Inflammatory macrophage treated with lipopolysaccharide for 1 hour (primary cell): ENCODE measurements at regions not wholly inside any gene's neighbourhood (a gene's known extent, or its start where the extent isn't known, plus 50 kb on each side); places are given as distances from the start of the nearest gene placed in this dataset.
"Not testable (repeated sequence)": the region's sequence is repeated elsewhere in the genome, so short reads cannot be mapped to it uniquely, and the experiment has no call there.

Source experiments
- DNase-seq, 2 donors: peaks; one replicate each; pipeline ENCODE4 v3.0.0-alpha.2; 2020 to 2022

GRCh38 chr3:152583963-152584362 is 251.0 kb upstream of the P2RY1 start:
- no peak for DNase-seq

- DNase-seq = no peak
These were observed 248.0 kb upstream of the P2RY1 start for GRCh38 chr3:152586974-152587373.

GRCh38 chr3:152587861-152588260 is 247.1 kb upstream of the P2RY1 start:
- no peak for DNase-seq

- DNase-seq = peak in 1 of 2 donors; percentile 14
These were observed 245.3 kb upstream of the P2RY1 start for GRCh38 chr3:152589644-152590043.

GRCh38 chr3:152591515-152591914 is 243.4 kb upstream of the P2RY1 start:
- no peak for DNase-seq

GRCh38 chr3:152593242-152593641 is 241.7 kb upstream of the P2RY1 start:
- no peak for DNase-seq

GRCh38 chr3:152595975-152596821 is 238.7 kb upstream of the P2RY1 start:
- peak; percentile 27 for DNase-seq

GRCh38 chr3:152596832-152597231 is 238.1 kb upstream of the P2RY1 start:
- DNase-seq = not testable (repeated sequence)

GRCh38 chr3:152606146-152606545 is 228.8 kb upstream of the P2RY1 start:
- DNase-seq = no peak

- no peak for DNase-seq
These were observed 227.8 kb upstream of the P2RY1 start for GRCh38 chr3:152607179-152607578.

- DNase-seq = no peak
These were observed 226.0 kb upstream of the P2RY1 start for GRCh38 chr3:152608696-152609594.

- DNase-seq = no peak
These were observed 225.0 kb upstream of the P2RY1 start for GRCh38 chr3:152609891-152610290.

GRCh38 chr3:152610622-152611021 is 224.3 kb upstream of the P2RY1 start:
- DNase-seq = no peak

- DNase-seq = no peak
These were observed 223.0 kb upstream of the P2RY1 start for GRCh38 chr3:152611905-152612304.

- no peak for DNase-seq
These were observed 221.1 kb upstream of the P2RY1 start for GRCh38 chr3:152613851-152614250.

- DNase-seq = peak in 1 of 2 donors; percentile 37
These were observed 219.2 kb upstream of the P2RY1 start for GRCh38 chr3:152615681-152616080.

GRCh38 chr3:152617609-152618008 is 217.3 kb upstream of the P2RY1 start:
- no peak for DNase-seq

- DNase-seq = no peak
These were observed 216.4 kb upstream of the P2RY1 start for GRCh38 chr3:152618529-152618928.

GRCh38 chr3:152619691-152620090 is 215.2 kb upstream of the P2RY1 start:
- DNase-seq = no peak

GRCh38 chr3:152620395-152620794 is 214.5 kb upstream of the P2RY1 start:
- no peak for DNase-seq

GRCh38 chr3:152621006-152621868 is 213.7 kb upstream of the P2RY1 start:
- DNase-seq = no peak

- no peak for DNase-seq
These were observed 212.7 kb upstream of the P2RY1 start for GRCh38 chr3:152621967-152622810.
